SK-N-MC (cell line): ENCODE measurements at regions not wholly inside any gene's neighbourhood (a gene's known extent, or its start where the extent isn't known, plus 50 kb on each side); places are given as distances from the start of the nearest gene placed in this dataset.

Experiments
- EZH2 ChIP-seq: fragments of 200-600 bp; sonication (generic); IDR thresholded peaks from one replicate; pipeline ENCODE4 v1.6.1; 2017; ENCODE audit warnings: antibody characterized with exemption
- FOXP2 ChIP-seq: optimal IDR thresholded peaks from 2 replicates; pipeline ENCODE3; 2011; ENCODE audit warnings: mild to moderate bottlenecking, moderate library complexity; ENCODE audit not compliant: insufficient read depth; ENCODE audit errors: extremely low read length, control extremely low read depth
- POLR2AphosphoS5 ChIP-seq: IDR thresholded peaks from 2 replicates; pipeline ENCODE4 v1.6.1; 2012; ENCODE audit warnings: mild to moderate bottlenecking, low read depth, low read length, borderline replicate concordance

DNA sequence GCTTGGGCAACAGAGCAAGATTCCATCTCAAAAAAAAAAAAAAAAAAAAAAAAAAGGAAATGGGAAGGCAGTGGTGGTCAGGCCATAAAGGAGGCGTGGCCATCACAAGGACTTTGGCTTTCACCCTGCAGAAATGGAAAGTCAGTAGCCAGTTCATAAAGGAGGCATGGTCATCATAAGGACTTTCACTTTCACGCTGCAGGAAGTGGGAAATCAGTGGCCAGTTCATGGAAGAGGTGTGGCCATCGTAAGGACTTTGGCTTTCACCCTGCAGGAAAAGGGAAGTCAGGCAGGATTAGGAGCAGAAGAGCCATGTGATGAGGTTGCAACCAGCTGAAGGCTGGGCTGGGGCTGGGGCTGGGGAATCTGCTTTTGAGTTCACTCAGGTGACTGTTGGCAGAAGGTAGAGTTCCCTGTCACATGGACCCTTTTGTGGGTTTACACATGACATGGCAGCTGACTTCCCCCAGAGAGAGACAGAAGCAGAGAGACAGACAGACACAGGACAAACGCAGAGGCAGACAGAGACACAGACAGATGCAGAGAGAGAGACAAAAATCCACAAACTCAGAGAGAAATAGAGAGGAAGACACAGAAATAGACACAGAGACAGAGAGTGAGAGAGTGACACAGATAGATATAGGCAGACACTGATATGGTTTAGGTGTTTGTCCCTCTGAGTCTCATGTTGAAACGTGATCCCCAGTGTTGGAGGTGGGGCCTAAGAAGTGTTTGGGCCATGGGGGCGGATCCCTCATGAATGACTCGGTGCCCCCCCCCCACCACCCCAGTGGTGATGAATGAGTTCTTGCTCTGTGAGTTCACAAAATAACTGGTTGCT is 263.9 kb upstream of the KAZN start:
- TF ChIP-seq POLR2AphosphoS5: no peak
- TF ChIP-seq EZH2: no peak
- no peak for TF ChIP-seq FOXP2
